ENCODE measurements at regions not wholly inside any gene's neighbourhood (a gene's known extent, or its start where the extent isn't known, plus 50 kb on each side); places are given as distances from the start of the nearest gene placed in this dataset.
"Not testable (repeated sequence)": the region's sequence is repeated elsewhere in the genome, so short reads cannot be mapped to it uniquely, and the experiment has no call there.

GRCh38 chr15:79538527-79538926, 106.4 kb downstream of the MINAR1 start:
- DNase-seq (ENCODE audit: low read depth in 3 of 3) = no peak

- DNase-seq (ENCODE audit: low read depth in 3 of 3) = no peak
Measured at GRCh38 chr15:79539401-79539800, 107.3 kb downstream of the MINAR1 start.

GRCh38 chr15:79540551-79540950, 108.4 kb downstream of the MINAR1 start:
- DNase-seq (ENCODE audit: low read depth in 3 of 3) = no peak

GRCh38 chr15:79541196-79541595, 109.1 kb downstream of the MINAR1 start:
- no peak for DNase-seq (ENCODE audit: low read depth in 3 of 3)

- DNase-seq (ENCODE audit: low read depth in 3 of 3) = no peak
Measured at GRCh38 chr15:79543097-79543496, 111.0 kb downstream of the MINAR1 start.

- no peak for DNase-seq (ENCODE audit: low read depth in 3 of 3)
Measured at GRCh38 chr15:79549196-79549595, 117.1 kb downstream of the MINAR1 start.

GRCh38 chr15:79560384-79560783, 128.2 kb downstream of the MINAR1 start:
- no peak for DNase-seq (ENCODE audit: low read depth in 3 of 3)

GRCh38 chr15:79561982-79562381, 129.8 kb downstream of the MINAR1 start:
- DNase-seq (ENCODE audit: low read depth in 3 of 3) = no peak

- no peak for DNase-seq (ENCODE audit: low read depth in 3 of 3)
Measured at GRCh38 chr15:79562403-79562815, 130.3 kb downstream of the MINAR1 start.

- no peak for DNase-seq (ENCODE audit: low read depth in 3 of 3)
Measured at GRCh38 chr15:79562899-79563298, 130.8 kb downstream of the MINAR1 start.

GRCh38 chr15:79570004-79570403, 137.9 kb downstream of the MINAR1 start:
- no peak for DNase-seq (ENCODE audit: low read depth in 3 of 3)

- no peak for DNase-seq (ENCODE audit: low read depth in 3 of 3)
Measured at GRCh38 chr15:79572691-79573404, 140.7 kb downstream of the MINAR1 start.

- DNase-seq (ENCODE audit: low read depth in 3 of 3) = not testable (repeated sequence)
Measured at GRCh38 chr15:79574431-79575273, 142.5 kb downstream of the MINAR1 start.

GRCh38 chr15:79582650-79583049, 150.5 kb downstream of the MINAR1 start:
- DNase-seq (ENCODE audit: low read depth in 3 of 3) = no peak

- no peak for DNase-seq (ENCODE audit: low read depth in 3 of 3)
Measured at GRCh38 chr15:79592126-79592525, 160.0 kb downstream of the MINAR1 start.

- no peak for DNase-seq (ENCODE audit: low read depth in 3 of 3)
Measured at GRCh38 chr15:79593119-79593869, 161.2 kb downstream of the MINAR1 start.

- no peak for DNase-seq (ENCODE audit: low read depth in 3 of 3)
Measured at GRCh38 chr15:79595306-79595705, 163.2 kb downstream of the MINAR1 start.

- peak; percentile 23 to 48 (median 45) for DNase-seq (ENCODE audit: low read depth in 3 of 3)
Measured at GRCh38 chr15:79595995-79596622, 164.0 kb downstream of the MINAR1 start.

GRCh38 chr15:79598639-79599038, 166.5 kb downstream of the MINAR1 start:
- no peak for DNase-seq (ENCODE audit: low read depth in 3 of 3)

GRCh38 chr15:79601405-79602086, 169.4 kb downstream of the MINAR1 start:
- DNase-seq (ENCODE audit: low read depth in 3 of 3) = no peak

GRCh38 chr15:79602180-79602579, 170.0 kb downstream of the MINAR1 start:
- DNase-seq (ENCODE audit: low read depth in 3 of 3) = no peak
